ENCODE measurements at regions not wholly inside any gene's neighbourhood (a gene's known extent, or its start where the extent isn't known, plus 50 kb on each side); places are given as distances from the start of the nearest gene placed in this dataset.

DNA sequence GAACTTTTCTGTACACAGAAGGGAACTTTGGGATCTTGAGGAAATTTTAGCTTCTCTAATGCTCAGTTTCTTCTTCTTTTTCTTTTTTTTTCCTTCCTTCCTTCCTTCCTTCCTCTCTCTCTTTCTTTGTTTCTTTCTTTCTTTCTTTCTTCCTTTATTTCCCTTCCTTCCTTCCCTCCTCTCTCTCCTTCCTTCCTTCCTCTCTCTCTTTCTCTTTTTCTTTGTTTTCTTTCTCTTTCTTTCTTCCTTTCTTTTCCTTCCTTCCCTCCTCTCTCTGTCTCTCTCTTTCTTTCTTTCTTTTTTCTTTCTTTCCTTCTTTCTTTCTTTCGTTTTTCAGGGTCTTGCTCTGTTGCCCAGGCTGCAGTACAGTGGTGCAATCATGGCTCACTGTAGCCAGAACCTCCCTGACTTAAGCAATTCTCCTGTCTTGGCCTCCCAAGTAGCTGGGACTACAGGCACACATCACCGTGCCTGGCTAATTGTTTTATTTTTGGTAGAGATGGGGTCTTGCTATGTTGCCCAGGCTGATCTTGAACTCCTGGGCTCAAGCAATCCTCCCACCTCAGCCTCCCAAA, 58.6 kb upstream of the SDK1 start:
- Histone ChIP-seq H3K79me2 (ENCODE audit: control insufficient read depth, low read length) (no peaks in the 10 kb centered on the region), H3K36me3 (ENCODE audit: control insufficient read depth, low read length) (no peaks in the 10 kb centered on the region), H4K20me1 (ENCODE audit: control insufficient read depth, insufficient read depth, low read depth, low read length) (no peaks in the 10 kb centered on the region), H3K4me3 (ENCODE audit: low read length) (no peak overlapping the region), H3K27ac (ENCODE audit: low read depth, low read length) (no peak overlapping the region), H3K9me2 (replicated peaks; ENCODE audit: control insufficient read depth, low read length) (no peaks in the 10 kb centered on the region), H3K27me3 (ENCODE audit: control insufficient read depth, low read length) (no peaks in the 10 kb centered on the region), H3K9me3 (ENCODE audit: control insufficient read depth, insufficient read depth, low read length) (peaks cover 5% of the 10 kb centered on the region; the same call in 1 of the 2 replicates), H3F3A (ENCODE audit: control insufficient read depth, insufficient read depth) (no peaks in the 10 kb centered on the region), H3K4me2 (ENCODE audit: low read length) (no peak overlapping the region), H3K4me1 (ENCODE audit: control insufficient read depth, low read length) (no peaks in the 10 kb centered on the region)
- no peak for TF ChIP-seq EZH2phosphoT487 (IDR thresholded peaks at IDR 0.05; ENCODE audit: borderline replicate concordance, low read length)
- no peak for TF ChIP-seq CTCF (IDR thresholded peaks at IDR 0.05; ENCODE audit: low read depth, low read length, poor library complexity, severe bottlenecking)

- H3K79me2 ChIP-seq (ENCODE audit: control insufficient read depth, low read length) = no peaks in the 10 kb centered on the region
- TF ChIP-seq CTCF (IDR thresholded peaks at IDR 0.05; ENCODE audit: low read depth, low read length, poor library complexity, severe bottlenecking) (no peak), EZH2phosphoT487 (IDR thresholded peaks at IDR 0.05; ENCODE audit: borderline replicate concordance, low read length) (no peak)
- H3K36me3 ChIP-seq (ENCODE audit: control insufficient read depth, low read length) = no peaks in the 10 kb centered on the region
- peaks cover 5% of the 10 kb centered on the region; the same call in 1 of the 2 replicates for H3K9me3 ChIP-seq (ENCODE audit: control insufficient read depth, insufficient read depth, low read length)
- no peaks in the 10 kb centered on the region for H3K4me1 ChIP-seq (ENCODE audit: control insufficient read depth, low read length)
- no peak overlapping the region for H3K27ac ChIP-seq (ENCODE audit: low read depth, low read length)
- no peak overlapping the region for H3K4me2 ChIP-seq (ENCODE audit: low read length)
- H3F3A ChIP-seq (ENCODE audit: control insufficient read depth, insufficient read depth) = no peaks in the 10 kb centered on the region
- H3K9me2 ChIP-seq (replicated peaks; ENCODE audit: control insufficient read depth, low read length) = no peaks in the 10 kb centered on the region
- H3K27me3 ChIP-seq (ENCODE audit: control insufficient read depth, low read length) = no peaks in the 10 kb centered on the region
- no peak overlapping the region for H3K4me3 ChIP-seq (ENCODE audit: low read length)
- no peaks in the 10 kb centered on the region for H4K20me1 ChIP-seq (ENCODE audit: control insufficient read depth, insufficient read depth, low read depth, low read length)
These were observed 57.8 kb upstream of the SDK1 start for GRCh38 chr7:3243256-3243655.

DNA sequence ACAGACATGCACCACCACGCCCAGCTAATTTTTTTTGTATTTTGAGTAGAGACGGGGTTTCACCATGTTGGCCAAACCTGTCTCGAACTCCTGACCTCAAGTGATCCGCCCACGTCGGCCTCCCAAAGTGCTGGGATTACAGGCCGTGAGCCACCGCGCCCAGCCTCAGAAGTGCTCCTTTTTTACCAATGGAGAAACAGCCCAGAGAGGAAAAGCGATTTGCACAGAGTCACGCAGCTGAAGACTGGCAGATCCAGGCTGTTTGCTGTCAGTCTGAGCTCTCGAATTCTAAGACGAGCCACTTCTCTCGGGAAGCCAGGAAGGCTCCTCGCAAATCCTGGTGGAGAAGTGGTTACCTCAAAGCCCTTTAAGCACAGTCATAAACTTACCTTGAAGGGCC, 57.4 kb upstream of the SDK1 start:
- Histone ChIP-seq H3K27ac (ENCODE audit: low read depth, low read length) (no peak overlapping the region), H3K4me2 (ENCODE audit: low read length) (no peak overlapping the region), H3K79me2 (ENCODE audit: control insufficient read depth, low read length) (no peaks in the 10 kb centered on the region), H3K27me3 (ENCODE audit: control insufficient read depth, low read length) (no peaks in the 10 kb centered on the region), H4K20me1 (ENCODE audit: control insufficient read depth, insufficient read depth, low read depth, low read length) (no peaks in the 10 kb centered on the region), H3K4me3 (ENCODE audit: low read length) (no peak overlapping the region), H3F3A (ENCODE audit: control insufficient read depth, insufficient read depth) (no peaks in the 10 kb centered on the region), H3K4me1 (ENCODE audit: control insufficient read depth, low read length) (no peaks in the 10 kb centered on the region), H3K9me2 (replicated peaks; ENCODE audit: control insufficient read depth, low read length) (no peaks in the 10 kb centered on the region), H3K9me3 (ENCODE audit: control insufficient read depth, insufficient read depth, low read length) (peaks cover 5% of the 10 kb centered on the region; the same call in 1 of the 2 replicates), H3K36me3 (ENCODE audit: control insufficient read depth, low read length) (no peaks in the 10 kb centered on the region)
- no peak for TF ChIP-seq CTCF (IDR thresholded peaks at IDR 0.05; ENCODE audit: low read depth, low read length, poor library complexity, severe bottlenecking)
- TF ChIP-seq EZH2phosphoT487 (IDR thresholded peaks at IDR 0.05; ENCODE audit: borderline replicate concordance, low read length) = no peak
